ENCODE measurements at regions not wholly inside any gene's neighbourhood (a gene's known extent, or its start where the extent isn't known, plus 50 kb on each side); places are given as distances from the start of the nearest gene placed in this dataset.

GRCh38 chr10:120019568-120019967, 127.0 kb downstream of the SEC23IP start:
- H3K4me3 ChIP-seq (ENCODE audit: control insufficient read depth, low read depth, low read length): no peak overlapping the region
- TF ChIP-seq CTCF (conservative IDR thresholded peaks at IDR 0.05; ENCODE audit: control insufficient read depth, insufficient read depth, low read depth, low read length): no peak

GRCh38 chr10:120022357-120022756, 129.8 kb downstream of the SEC23IP start:
- TF ChIP-seq CTCF (conservative IDR thresholded peaks at IDR 0.05; ENCODE audit: control insufficient read depth, insufficient read depth, low read depth, low read length): no peak
- DNase-seq (ENCODE audit: low read depth): no peak
- no peak overlapping the region for H3K4me3 ChIP-seq (ENCODE audit: control insufficient read depth, low read depth, low read length)

More at GRCh38 chr10:120019568-120019967, 127.0 kb downstream of the SEC23IP start:
- DNase-seq (ENCODE audit: low read depth): no peak

GRCh38 chr10:120034236-120034635, 141.7 kb downstream of the SEC23IP start:
- DNase-seq (ENCODE audit: low read depth): no peak
- TF ChIP-seq CTCF (conservative IDR thresholded peaks at IDR 0.05; ENCODE audit: control insufficient read depth, insufficient read depth, low read depth, low read length): no peak
- no peak overlapping the region for H3K4me3 ChIP-seq (ENCODE audit: control insufficient read depth, low read depth, low read length)

GRCh38 chr10:120039046-120039445, 146.5 kb downstream of the SEC23IP start:
- H3K4me3 ChIP-seq (ENCODE audit: control insufficient read depth, low read depth, low read length): no peak overlapping the region
- no peak for DNase-seq (ENCODE audit: low read depth)
- TF ChIP-seq CTCF (conservative IDR thresholded peaks at IDR 0.05; ENCODE audit: control insufficient read depth, insufficient read depth, low read depth, low read length): no peak

GRCh38 chr10:120039826-120040225, 147.3 kb downstream of the SEC23IP start:
- TF ChIP-seq CTCF (conservative IDR thresholded peaks at IDR 0.05; ENCODE audit: control insufficient read depth, insufficient read depth, low read depth, low read length): no peak
- DNase-seq (ENCODE audit: low read depth): no peak

GRCh38 chr10:120041807-120042559, 149.5 kb downstream of the SEC23IP start:
- no peak for DNase-seq (ENCODE audit: low read depth)
- no peak overlapping the region for H3K4me3 ChIP-seq (ENCODE audit: control insufficient read depth, low read depth, low read length)
- no peak for TF ChIP-seq CTCF (conservative IDR thresholded peaks at IDR 0.05; ENCODE audit: control insufficient read depth, insufficient read depth, low read depth, low read length)

More at GRCh38 chr10:120039826-120040225, 147.3 kb downstream of the SEC23IP start:
- H3K4me3 ChIP-seq (ENCODE audit: control insufficient read depth, low read depth, low read length): no peak overlapping the region

Measured in fibroblast of mammary gland (primary cell).